Occipital lobe (tissue), 1 donor: ENCODE measurements at regions not wholly inside any gene's neighbourhood (a gene's known extent, or its start where the extent isn't known, plus 50 kb on each side); places are given as distances from the start of the nearest gene placed in this dataset.
"Not testable (repeated sequence)": the region's sequence is repeated elsewhere in the genome, so short reads cannot be mapped to it uniquely, and the experiment has no call there.

Experiments
- DNase-seq: peaks from one replicate; lab custom pipeline; 2025; lab: John Stamatoyannopoulos, UW

GRCh38 chr2:155905657-155906056 lies 426.9 kb downstream of the NR4A2 start:
- DNase-seq: no peak

- no peak for DNase-seq
These were observed 427.8 kb downstream of the NR4A2 start for GRCh38 chr2:155904720-155905119.

GRCh38 chr2:155902635-155903034 lies 429.9 kb downstream of the NR4A2 start:
- no peak for DNase-seq

- no peak for DNase-seq
These were observed 437.5 kb downstream of the NR4A2 start for GRCh38 chr2:155895016-155895415.

GRCh38 chr2:155880382-155880781 lies 452.1 kb downstream of the NR4A2 start:
- not testable (repeated sequence) for DNase-seq

GRCh38 chr2:155879900-155880299 lies 452.6 kb downstream of the NR4A2 start:
- DNase-seq: not testable (repeated sequence)

- no peak for DNase-seq
These were observed 460.1 kb downstream of the NR4A2 start for GRCh38 chr2:155872396-155872795.

GRCh38 chr2:155871940-155872339 lies 460.6 kb downstream of the NR4A2 start:
- no peak for DNase-seq

GRCh38 chr2:155867564-155867963 lies 465.0 kb downstream of the NR4A2 start:
- no peak for DNase-seq

- no peak for DNase-seq
These were observed 466.0 kb downstream of the NR4A2 start for GRCh38 chr2:155866477-155866876.

GRCh38 chr2:155852156-155852555 lies 480.4 kb downstream of the NR4A2 start:
- DNase-seq: no peak

- no peak for DNase-seq
These were observed 486.3 kb downstream of the NR4A2 start for GRCh38 chr2:155846259-155846658.

GRCh38 chr2:155844461-155844860 lies 488.1 kb downstream of the NR4A2 start:
- DNase-seq: no peak

- no peak for DNase-seq
These were observed 490.4 kb downstream of the NR4A2 start for GRCh38 chr2:155842103-155842502.

GRCh38 chr2:155841442-155841841 lies 491.1 kb downstream of the NR4A2 start:
- no peak for DNase-seq

GRCh38 chr2:155840661-155841060 lies 491.9 kb downstream of the NR4A2 start:
- no peak for DNase-seq

GRCh38 chr2:155839991-155840390 lies 492.5 kb downstream of the NR4A2 start:
- no peak for DNase-seq

GRCh38 chr2:155839436-155839835 lies 493.1 kb downstream of the NR4A2 start:
- DNase-seq: no peak

GRCh38 chr2:155836439-155836838 lies 496.1 kb downstream of the NR4A2 start:
- DNase-seq: no peak

GRCh38 chr2:155830817-155831579 lies 501.5 kb downstream of the NR4A2 start:
- DNase-seq: no peak

- no peak for DNase-seq
These were observed 502.2 kb downstream of the NR4A2 start for GRCh38 chr2:155830351-155830750.

GRCh38 chr2:155825876-155826275 lies 506.6 kb downstream of the NR4A2 start:
- DNase-seq: no peak

- DNase-seq: no peak
These were observed 516.7 kb downstream of the NR4A2 start for GRCh38 chr2:155815851-155816250.

GRCh38 chr2:155815275-155815674 lies 517.2 kb downstream of the NR4A2 start:
- no peak for DNase-seq
